Tibial nerve (tissue), 4 donors: ENCODE measurements at regions not wholly inside any gene's neighbourhood (a gene's known extent, or its start where the extent isn't known, plus 50 kb on each side); places are given as distances from the start of the nearest gene placed in this dataset.

Experiments
- EP300 ChIP-seq, 2 donors: sonication (generic); formaldehyde crosslinking; IDR thresholded peaks; one replicate each; pipeline ENCODE4 v1.6.1; 2017; ENCODE audit warnings: antibody characterized with exemption in 2 of 2, mild to moderate bottlenecking in 1 of 2
- POLR2A ChIP-seq, 2 donors: fragments of 450-650 bp; IDR thresholded peaks; one replicate each; pipeline ENCODE4 v1.6.1; 2017; ENCODE audit warnings: antibody characterized with exemption in 2 of 2, mild to moderate bottlenecking in 2 of 2, moderate library complexity in 2 of 2
- TF ChIP-seq, protein P1 (sequence below), 5 experiments: fragments of 200-600 bp in 3 of 5; fragments of 450-650 bp in 2 of 5; sonication (generic) in 3 of 5; IDR thresholded peaks; one replicate each; pipeline ENCODE4 v1.5.1; 2016 to 2019; ENCODE audit warnings: antibody characterized with exemption in 5 of 5, mild to moderate bottlenecking in 3 of 5, moderate library complexity in 2 of 5

DNA sequence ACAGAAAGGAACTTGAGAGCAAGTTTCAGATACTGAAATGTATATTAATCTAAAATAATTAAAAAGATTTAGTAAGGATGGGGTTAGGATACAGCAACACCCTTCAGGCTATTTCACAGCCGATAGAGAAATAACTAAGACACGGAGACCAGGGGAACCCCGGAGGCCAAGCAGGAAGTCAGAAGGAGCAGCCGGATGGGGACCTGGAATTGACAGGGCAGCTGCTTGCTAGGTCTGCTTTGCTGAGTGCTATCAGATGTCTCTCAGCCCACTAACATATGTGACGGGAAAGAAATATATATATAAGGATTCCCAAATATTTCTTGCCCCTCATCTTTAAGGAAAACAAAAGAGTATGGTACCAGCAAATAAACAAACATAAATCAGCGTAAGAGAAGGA lies 154.1 kb upstream of the CDH5 start:
- TF ChIP-seq, protein P1, sequence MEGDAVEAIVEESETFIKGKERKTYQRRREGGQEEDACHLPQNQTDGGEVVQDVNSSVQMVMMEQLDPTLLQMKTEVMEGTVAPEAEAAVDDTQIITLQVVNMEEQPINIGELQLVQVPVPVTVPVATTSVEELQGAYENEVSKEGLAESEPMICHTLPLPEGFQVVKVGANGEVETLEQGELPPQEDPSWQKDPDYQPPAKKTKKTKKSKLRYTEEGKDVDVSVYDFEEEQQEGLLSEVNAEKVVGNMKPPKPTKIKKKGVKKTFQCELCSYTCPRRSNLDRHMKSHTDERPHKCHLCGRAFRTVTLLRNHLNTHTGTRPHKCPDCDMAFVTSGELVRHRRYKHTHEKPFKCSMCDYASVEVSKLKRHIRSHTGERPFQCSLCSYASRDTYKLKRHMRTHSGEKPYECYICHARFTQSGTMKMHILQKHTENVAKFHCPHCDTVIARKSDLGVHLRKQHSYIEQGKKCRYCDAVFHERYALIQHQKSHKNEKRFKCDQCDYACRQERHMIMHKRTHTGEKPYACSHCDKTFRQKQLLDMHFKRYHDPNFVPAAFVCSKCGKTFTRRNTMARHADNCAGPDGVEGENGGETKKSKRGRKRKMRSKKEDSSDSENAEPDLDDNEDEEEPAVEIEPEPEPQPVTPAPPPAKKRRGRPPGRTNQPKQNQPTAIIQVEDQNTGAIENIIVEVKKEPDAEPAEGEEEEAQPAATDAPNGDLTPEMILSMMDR (IDR thresholded peaks at IDR 0.05): no peak
- TF ChIP-seq POLR2A (IDR thresholded peaks at IDR 0.05) (no peak), EP300 (IDR thresholded peaks at IDR 0.05) (no peak)
